ENCODE measurements at regions not wholly inside any gene's neighbourhood (a gene's known extent, or its start where the extent isn't known, plus 50 kb on each side); places are given as distances from the start of the nearest gene placed in this dataset.

DNA sequence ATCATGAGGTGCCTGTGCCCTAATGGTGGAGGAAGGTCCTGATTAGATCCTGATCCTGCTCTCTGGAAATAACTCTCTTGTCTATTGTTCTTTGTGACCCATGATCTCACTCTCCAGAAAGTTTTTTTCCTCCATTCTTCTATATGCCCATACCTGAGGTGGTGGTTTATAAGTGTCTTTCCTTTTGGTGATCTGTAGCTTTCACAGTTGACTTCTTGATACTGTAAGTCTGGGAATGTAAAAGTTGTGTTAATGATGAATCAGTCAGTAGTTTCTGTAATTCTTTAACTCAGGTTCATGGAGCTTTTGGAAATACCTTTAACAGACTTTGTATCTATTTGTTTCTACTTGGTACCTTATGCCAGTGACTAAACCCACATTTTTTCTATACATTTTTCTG lies 444.0 kb upstream of the FLRT2 start:
- no peak for TF ChIP-seq POLR2A (IDR thresholded peaks at IDR 0.05)
- TF ChIP-seq, protein P1, sequence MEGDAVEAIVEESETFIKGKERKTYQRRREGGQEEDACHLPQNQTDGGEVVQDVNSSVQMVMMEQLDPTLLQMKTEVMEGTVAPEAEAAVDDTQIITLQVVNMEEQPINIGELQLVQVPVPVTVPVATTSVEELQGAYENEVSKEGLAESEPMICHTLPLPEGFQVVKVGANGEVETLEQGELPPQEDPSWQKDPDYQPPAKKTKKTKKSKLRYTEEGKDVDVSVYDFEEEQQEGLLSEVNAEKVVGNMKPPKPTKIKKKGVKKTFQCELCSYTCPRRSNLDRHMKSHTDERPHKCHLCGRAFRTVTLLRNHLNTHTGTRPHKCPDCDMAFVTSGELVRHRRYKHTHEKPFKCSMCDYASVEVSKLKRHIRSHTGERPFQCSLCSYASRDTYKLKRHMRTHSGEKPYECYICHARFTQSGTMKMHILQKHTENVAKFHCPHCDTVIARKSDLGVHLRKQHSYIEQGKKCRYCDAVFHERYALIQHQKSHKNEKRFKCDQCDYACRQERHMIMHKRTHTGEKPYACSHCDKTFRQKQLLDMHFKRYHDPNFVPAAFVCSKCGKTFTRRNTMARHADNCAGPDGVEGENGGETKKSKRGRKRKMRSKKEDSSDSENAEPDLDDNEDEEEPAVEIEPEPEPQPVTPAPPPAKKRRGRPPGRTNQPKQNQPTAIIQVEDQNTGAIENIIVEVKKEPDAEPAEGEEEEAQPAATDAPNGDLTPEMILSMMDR (IDR thresholded peaks at IDR 0.05), result no peak
